Sigmoid colon (tissue), 6 donors: ENCODE measurements at regions not wholly inside any gene's neighbourhood (a gene's known extent, or its start where the extent isn't known, plus 50 kb on each side); places are given as distances from the start of the nearest gene placed in this dataset.

Experiments used
- DNase-seq: peaks from one replicate; pipeline ENCODE4 v3.0.0-alpha.2; 2019
- H3K27ac ChIP-seq, 4 donors: fragments of 200-600 bp; sonication (generic); one replicate each; pipeline ENCODE4 v1.5.1; 2016 to 2019; ENCODE audit warnings: mild to moderate bottlenecking in 1 of 4
- H3K27me3 ChIP-seq, 3 donors: fragments of 200-600 bp; sonication (generic); one replicate each; pipeline ENCODE4 v1.5.1; 2019; ENCODE audit warnings: mild to moderate bottlenecking in 1 of 3
- H3K36me3 ChIP-seq, 4 donors: fragments of 200-600 bp; sonication (generic); one replicate each; pipeline ENCODE4 v1.5.1; 2016 to 2019
- H3K4me1 ChIP-seq, 4 donors: fragments of 200-600 bp; sonication (generic); one replicate each; pipeline ENCODE4 v1.5.1; 2017 to 2019
- H3K4me3 ChIP-seq, 4 donors: fragments of 200-600 bp; sonication (generic); one replicate each; pipeline ENCODE4 v1.5.1; 2017 to 2019; ENCODE audit warnings: mild to moderate bottlenecking in 2 of 4, moderate library complexity in 1 of 4
- H3K9me3 ChIP-seq, 4 donors: fragments of 200-600 bp in 3 of 4; sonication (generic) in 3 of 4; one replicate each; pipeline versions ENCODE4 v1.5.1 to v1.6.1; 2013 to 2019
- CTCF ChIP-seq, 4 experiments: fragments of 450-650 bp in 3 of 4; fragments of 200-600 bp in 1 of 4; IDR thresholded peaks; one replicate each; pipeline ENCODE4 v1.5.1; 2016 to 2019; ENCODE audit warnings: antibody characterized with exemption in 4 of 4, mild to moderate bottlenecking in 3 of 4, moderate library complexity in 2 of 4
- EP300 ChIP-seq, 4 donors: sonication (generic); formaldehyde crosslinking; IDR thresholded peaks; one replicate each; pipeline ENCODE4 v1.6.1; 2017; ENCODE audit warnings: antibody characterized with exemption in 4 of 4
- POLR2A ChIP-seq, 2 donors: fragments of 450-650 bp; IDR thresholded peaks; one replicate each; pipeline ENCODE4 v1.6.1; 2016; ENCODE audit warnings: antibody characterized with exemption in 2 of 2, mild to moderate bottlenecking in 2 of 2, moderate library complexity in 2 of 2
- POLR2AphosphoS5 ChIP-seq, 4 donors: sonication (generic); formaldehyde crosslinking; IDR thresholded peaks; one replicate each; pipeline ENCODE4 v1.6.1; 2017; ENCODE audit warnings: antibody characterized with exemption in 4 of 4
- WGBS, 2 donors: extraction: QIAGEN DNeasy Blood & Tissue Kit; methylation state at CpG; one replicate each; pipeline ENCODE4 v1.1.7; 2013; 5-methylcytosine and 5-hydroxymethylcytosine counted together
- intact Hi-C: fragments of 100-400 bp; cut with DNase I; formaldehyde crosslinking; loops from one replicate; pipeline ENCODE4 v1.15.1; 2023
- donor health status: healthy with polysubstance abuse.
- donor health status: healthy.

GRCh38 chr5:155936520-155937406, 390.2 kb upstream of the SGCD start:
- no peak overlapping the region for H3K27ac ChIP-seq
- WGBS, 2 donors: 67 to 82% methylated on average over 20 of the region's 20 CpGs
- no peak overlapping the region for H3K4me3 ChIP-seq
- intact Hi-C loops: no loop called here
- DNase-seq: no peak
- TF ChIP-seq EP300 (IDR thresholded peaks at IDR 0.05): no peak
- no peak for TF ChIP-seq CTCF (IDR thresholded peaks at IDR 0.05)
- H3K36me3 ChIP-seq: no peaks in the 10 kb centered on the region
- H3K9me3 ChIP-seq: no peaks in the 10 kb centered on the region
- no peaks in the 10 kb centered on the region for H3K27me3 ChIP-seq
- H3K4me1 ChIP-seq: no peaks in the 10 kb centered on the region

GRCh38 chr5:155938051-155938450, 388.9 kb upstream of the SGCD start:
- WGBS, 2 donors: 74 to 90% methylated on average over 2 of the region's 2 CpGs
- intact Hi-C loops: no loop called here

GRCh38 chr5:155941340-155941739, 385.6 kb upstream of the SGCD start:
- Histone ChIP-seq H3K27ac (no peak overlapping the region), H3K4me1 (no peaks in the 10 kb centered on the region), H3K36me3 (no peaks in the 10 kb centered on the region), H3K27me3 (no peaks in the 10 kb centered on the region), H3K4me3 (no peak overlapping the region), H3K9me3 (no peaks in the 10 kb centered on the region)
- intact Hi-C loops: no loop called here
- TF ChIP-seq POLR2AphosphoS5 (IDR thresholded peaks at IDR 0.05): no peak
- TF ChIP-seq EP300 (IDR thresholded peaks at IDR 0.05): no peak
- TF ChIP-seq CTCF (IDR thresholded peaks at IDR 0.05): no peak
- no peak for TF ChIP-seq POLR2A (IDR thresholded peaks at IDR 0.05)
- no peak for DNase-seq

More at GRCh38 chr5:155938051-155938450, 388.9 kb upstream of the SGCD start:
- Histone ChIP-seq H3K36me3 (no peaks in the 10 kb centered on the region), H3K27me3 (no peaks in the 10 kb centered on the region), H3K4me1 (no peaks in the 10 kb centered on the region), H3K9me3 (no peaks in the 10 kb centered on the region), H3K27ac (no peak overlapping the region), H3K4me3 (no peak overlapping the region)
- TF ChIP-seq EP300 (IDR thresholded peaks at IDR 0.05): no peak
- no peak for DNase-seq

- DNase-seq: no peak
- no peak for TF ChIP-seq EP300 (IDR thresholded peaks at IDR 0.05)
- peak; percentile 15 to 81 (median 71) for TF ChIP-seq CTCF (IDR thresholded peaks at IDR 0.05)
Observed at GRCh38 chr5:155943516-155944407, 383.2 kb upstream of the SGCD start.

GRCh38 chr5:155947394-155948062, 379.4 kb upstream of the SGCD start:
- no peaks in the 10 kb centered on the region for H3K4me1 ChIP-seq
- TF ChIP-seq CTCF (IDR thresholded peaks at IDR 0.05) (no peak), EP300 (IDR thresholded peaks at IDR 0.05) (no peak), POLR2A (IDR thresholded peaks at IDR 0.05) (no peak), POLR2AphosphoS5 (IDR thresholded peaks at IDR 0.05) (no peak)
- no peak overlapping the region for H3K4me3 ChIP-seq
- H3K9me3 ChIP-seq: no peaks in the 10 kb centered on the region
- H3K27me3 ChIP-seq: no peaks in the 10 kb centered on the region
- WGBS, 2 donors: 35 to 60% methylated on average over 4 of the region's 4 CpGs
- intact Hi-C loops: no loop called here
- no peak overlapping the region for H3K27ac ChIP-seq
- H3K36me3 ChIP-seq: no peaks in the 10 kb centered on the region
- no peak for DNase-seq

More at GRCh38 chr5:155943516-155944407, 383.2 kb upstream of the SGCD start:
- 3 to 25% methylated on average over 2 of the region's 2 CpGs for WGBS, 2 donors
- Histone ChIP-seq H3K4me1 (no peaks in the 10 kb centered on the region), H3K9me3 (no peaks in the 10 kb centered on the region), H3K27ac (no peak overlapping the region), H3K4me3 (no peak overlapping the region), H3K27me3 (no peaks in the 10 kb centered on the region), H3K36me3 (no peaks in the 10 kb centered on the region)
- intact Hi-C loops: loop anchor here (2.0 kb wide), 1 partner anchor 881 kb away; no protein-coding TSS in a partner anchor
